GM23338 (cell line): ENCODE measurements at regions not wholly inside any gene's neighbourhood (a gene's known extent, or its start where the extent isn't known, plus 50 kb on each side); places are given as distances from the start of the nearest gene placed in this dataset.
A peak's percentile ranks its signal among the peaks of the same experiment; 100 is the strongest.

Experiments used
- ATAC-seq: fragments of 200-7000 bp; cut with Tn5 transposase; 3 replicates; pipeline ENCODE4 v1.9.1; 2020
- DNase-seq: peaks from one replicate; pipeline ENCODE4 v3.0.0-alpha.2; 2015; ENCODE audit warnings: low spot score
- H2AFZ ChIP-seq: fragments of 200-600 bp; sonication (generic); 2 replicates; pipeline ENCODE4 v1.8.0; 2016; ENCODE audit warnings: antibody characterized with exemption, mild to moderate bottlenecking, moderate library complexity
- H3F3A ChIP-seq: fragments of 200-600 bp; sonication (generic); replicated peaks from 2 replicates; pipeline ENCODE4 v1.8.0; 2017; ENCODE audit warnings: antibody characterized with exemption, mixed run types, low read depth
- H3K27ac ChIP-seq: fragments of 200-600 bp; sonication (generic); 2 replicates; pipeline ENCODE4 v1.6.1; 2016; ENCODE audit warnings: low read depth
- H3K27me3 ChIP-seq: fragments of 200-600 bp; sonication (generic); 2 replicates; pipeline ENCODE4 v1.8.0; 2016; ENCODE audit warnings: mild to moderate bottlenecking, mixed run types, moderate library complexity; ENCODE audit not compliant: insufficient read depth
- H3K36me3 ChIP-seq: fragments of 200-600 bp; sonication (generic); 2 replicates; pipeline ENCODE4 v1.8.0; 2016; ENCODE audit warnings: mild to moderate bottlenecking; ENCODE audit not compliant: insufficient read depth
- H3K4me1 ChIP-seq: fragments of 200-600 bp; sonication (generic); 2 replicates; pipeline ENCODE4 v1.8.0; 2016; ENCODE audit warnings: mild to moderate bottlenecking, moderate library complexity; ENCODE audit not compliant: insufficient read depth
- H3K4me2 ChIP-seq: fragments of 200-600 bp; sonication (generic); 2 replicates; pipeline ENCODE4 v1.7.1; 2017; ENCODE audit warnings: mixed run types
- H3K4me3 ChIP-seq: fragments of 200-600 bp; sonication (generic); 2 replicates; pipeline ENCODE4 v1.6.1; 2016; ENCODE audit warnings: mixed run types
- H3K79me2 ChIP-seq: fragments of 200-600 bp; sonication (generic); replicated peaks from 2 replicates; pipeline ENCODE4 v1.8.0; 2017; ENCODE audit warnings: mild to moderate bottlenecking; ENCODE audit not compliant: insufficient read depth
- H3K9me2 ChIP-seq: fragments of 200-600 bp; sonication (generic); 2 replicates; pipeline ENCODE4 v1.8.0; 2017; ENCODE audit not compliant: insufficient read depth
- H4K20me1 ChIP-seq: fragments of 200-600 bp; sonication (generic); replicated peaks from 2 replicates; pipeline ENCODE4 v1.8.0; 2017; ENCODE audit warnings: mild to moderate bottlenecking; ENCODE audit not compliant: insufficient read depth
- H3K27ac Mint-ChIP-seq: 2 replicates; pipeline ENCODE4 v1.8.0; 2020; ENCODE audit warnings: inconsistent platforms, mild to moderate bottlenecking, moderate library complexity, mixed read lengths
- H3K27me3 Mint-ChIP-seq: 3 replicates; pipeline ENCODE4 v1.8.0; 2022; ENCODE audit warnings: low read depth, mild to moderate bottlenecking, moderate library complexity, mixed read lengths, inconsistent platforms; ENCODE audit not compliant: insufficient read depth, poor library complexity
- H3K36me3 Mint-ChIP-seq: 3 replicates; pipeline ENCODE4 v1.8.0; 2021; ENCODE audit warnings: low read depth, mild to moderate bottlenecking, inconsistent platforms, moderate library complexity, mixed read lengths
- H3K4me1 Mint-ChIP-seq: 3 replicates; pipeline ENCODE4 v1.8.0; 2020; ENCODE audit warnings: mild to moderate bottlenecking, inconsistent platforms, mixed read lengths
- H3K4me3 Mint-ChIP-seq: 3 replicates; pipeline ENCODE4 v1.8.0; 2021; ENCODE audit warnings: moderate library complexity, mild to moderate bottlenecking, inconsistent platforms, mixed read lengths
- H3K9me3 Mint-ChIP-seq: 3 replicates; pipeline ENCODE4 v1.8.0; 2020; ENCODE audit warnings: moderate library complexity, mild to moderate bottlenecking, inconsistent platforms, mixed read lengths
- CREB1 ChIP-seq: fragments of 250-450 bp; sonication (Bioruptor Pico); IDR thresholded peaks from 2 replicates; pipeline ENCODE4 v1.5.0; 2020; ENCODE audit warnings: low read depth, mild to moderate bottlenecking, moderate library complexity
- EZH2 ChIP-seq: fragments of 200-600 bp; sonication (generic); IDR thresholded peaks from one replicate; pipeline ENCODE4 v1.8.0; 2017; ENCODE audit warnings: antibody characterized with exemption, mild to moderate bottlenecking, low read depth; ENCODE audit not compliant: unreplicated experiment
- EZH2phosphoT487 ChIP-seq: fragments of 200-600 bp; sonication (generic); IDR thresholded peaks from one replicate; pipeline ENCODE4 v1.8.1; 2018; ENCODE audit warnings: antibody characterized with exemption; ENCODE audit not compliant: unreplicated experiment
- JUNB ChIP-seq: IDR thresholded peaks from one replicate; pipeline ENCODE4 v1.6.1; 2016; ENCODE audit warnings: antibody characterized with exemption; ENCODE audit not compliant: unreplicated experiment
- NANOG ChIP-seq: IDR thresholded peaks from 2 replicates; pipeline ENCODE4 v1.6.1; 2016; ENCODE audit warnings: antibody characterized with exemption, borderline replicate concordance
- POLR2AphosphoS5 ChIP-seq: IDR thresholded peaks from 2 replicates; pipeline ENCODE4 v1.6.1; 2016; ENCODE audit warnings: antibody characterized with exemption, low read depth
- REST ChIP-seq: IDR thresholded peaks from one replicate; pipeline ENCODE4 v1.6.1; 2018; ENCODE audit warnings: antibody characterized with exemption; ENCODE audit not compliant: unreplicated experiment
- STAT1 ChIP-seq: IDR thresholded peaks from one replicate; pipeline ENCODE4 v1.6.1; 2016; ENCODE audit warnings: antibody characterized with exemption; ENCODE audit not compliant: unreplicated experiment
- ZNF114 ChIP-seq: fragments of 250-450 bp; sonication (Bioruptor Pico); IDR thresholded peaks from 2 replicates; pipeline ENCODE4 v1.5.0; 2020; ENCODE audit warnings: mild to moderate bottlenecking, moderate library complexity
- ZNF331 ChIP-seq: fragments of 250-450 bp; sonication (Bioruptor Pico); IDR thresholded peaks from 2 replicates; pipeline ENCODE4 v1.5.0; 2020; ENCODE audit warnings: low read depth, mild to moderate bottlenecking, moderate library complexity
- TF ChIP-seq, protein P1 (sequence below), 2 experiments: fragments of 200-600 bp in 1 of 2; sonication (generic) in 1 of 2; conservative IDR thresholded peaks; 2 replicates each; pipeline versions ENCODE4 v1.5.1 to v1.6.1; 2016 to 2017; ENCODE audit warnings: antibody characterized with exemption in 2 of 2, low read depth in 2 of 2, mild to moderate bottlenecking in 2 of 2, moderate library complexity in 1 of 2
- TF ChIP-seq, protein P2 (sequence below): IDR thresholded peaks from 2 replicates; pipeline ENCODE4 v1.6.1; 2016; ENCODE audit warnings: antibody characterized with exemption

DNA sequence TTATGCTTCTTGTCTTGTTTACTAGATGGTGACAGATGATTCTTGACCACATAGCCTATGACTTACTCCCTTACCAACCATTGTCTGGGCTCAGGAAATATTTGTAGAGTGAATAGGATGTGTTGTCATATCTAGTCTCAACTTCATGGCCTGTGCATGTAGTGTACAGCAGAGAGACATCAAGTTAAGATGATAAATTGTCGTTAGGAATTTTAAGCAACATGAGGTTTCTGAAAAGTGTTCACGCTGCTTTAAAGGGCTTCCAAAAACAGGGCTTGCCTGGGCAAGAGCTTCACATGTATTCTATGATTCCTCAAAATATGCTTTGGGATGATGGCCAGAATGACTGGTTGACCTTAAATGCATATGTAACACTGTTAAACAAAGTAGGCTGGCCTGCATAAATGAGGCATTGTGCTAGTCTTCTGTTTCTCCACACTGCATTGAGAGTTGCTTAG lies 424.0 kb downstream of the RND3 start (continued):
- TF ChIP-seq, protein P1, sequence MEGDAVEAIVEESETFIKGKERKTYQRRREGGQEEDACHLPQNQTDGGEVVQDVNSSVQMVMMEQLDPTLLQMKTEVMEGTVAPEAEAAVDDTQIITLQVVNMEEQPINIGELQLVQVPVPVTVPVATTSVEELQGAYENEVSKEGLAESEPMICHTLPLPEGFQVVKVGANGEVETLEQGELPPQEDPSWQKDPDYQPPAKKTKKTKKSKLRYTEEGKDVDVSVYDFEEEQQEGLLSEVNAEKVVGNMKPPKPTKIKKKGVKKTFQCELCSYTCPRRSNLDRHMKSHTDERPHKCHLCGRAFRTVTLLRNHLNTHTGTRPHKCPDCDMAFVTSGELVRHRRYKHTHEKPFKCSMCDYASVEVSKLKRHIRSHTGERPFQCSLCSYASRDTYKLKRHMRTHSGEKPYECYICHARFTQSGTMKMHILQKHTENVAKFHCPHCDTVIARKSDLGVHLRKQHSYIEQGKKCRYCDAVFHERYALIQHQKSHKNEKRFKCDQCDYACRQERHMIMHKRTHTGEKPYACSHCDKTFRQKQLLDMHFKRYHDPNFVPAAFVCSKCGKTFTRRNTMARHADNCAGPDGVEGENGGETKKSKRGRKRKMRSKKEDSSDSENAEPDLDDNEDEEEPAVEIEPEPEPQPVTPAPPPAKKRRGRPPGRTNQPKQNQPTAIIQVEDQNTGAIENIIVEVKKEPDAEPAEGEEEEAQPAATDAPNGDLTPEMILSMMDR (conservative IDR thresholded peaks at IDR 0.05; ENCODE audit: low read depth in 2 of 2), result no peak
- TF ChIP-seq NANOG (no peak), JUNB (no peak), ZNF114 (CRISPR knock-in tag) (no peak), REST (no peak), ZNF331 (CRISPR knock-in tag) (no peak), POLR2AphosphoS5 (no peak)
- TF ChIP-seq, protein P2, sequence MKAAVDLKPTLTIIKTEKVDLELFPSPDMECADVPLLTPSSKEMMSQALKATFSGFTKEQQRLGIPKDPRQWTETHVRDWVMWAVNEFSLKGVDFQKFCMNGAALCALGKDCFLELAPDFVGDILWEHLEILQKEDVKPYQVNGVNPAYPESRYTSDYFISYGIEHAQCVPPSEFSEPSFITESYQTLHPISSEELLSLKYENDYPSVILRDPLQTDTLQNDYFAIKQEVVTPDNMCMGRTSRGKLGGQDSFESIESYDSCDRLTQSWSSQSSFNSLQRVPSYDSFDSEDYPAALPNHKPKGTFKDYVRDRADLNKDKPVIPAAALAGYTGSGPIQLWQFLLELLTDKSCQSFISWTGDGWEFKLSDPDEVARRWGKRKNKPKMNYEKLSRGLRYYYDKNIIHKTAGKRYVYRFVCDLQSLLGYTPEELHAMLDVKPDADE, result no peak

- no peak for DNase-seq
- ATAC-seq, result no peak
- no peak overlapping the region for H3K27ac ChIP-seq
- no peaks in the 10 kb centered on the region for H3K79me2 ChIP-seq
- H4K20me1 ChIP-seq, result no peaks in the 10 kb centered on the region
- H3K4me1 Mint-ChIP-seq, result peaks cover 53% of the 10 kb centered on the region
- H3K4me3 ChIP-seq, result no peak overlapping the region
- H3K36me3 ChIP-seq, result no peaks in the 10 kb centered on the region
- no peaks in the 10 kb centered on the region for H3K9me3 Mint-ChIP-seq
- no peak overlapping the region for H2AFZ ChIP-seq
- peak overlapping the region; percentile 38; the same call in 1 of the 2 replicates for H3K27ac Mint-ChIP-seq
- no peak overlapping the region for H3K4me3 Mint-ChIP-seq
- no peaks in the 10 kb centered on the region for H3K27me3 ChIP-seq
- H3K27me3 Mint-ChIP-seq, result no peaks in the 10 kb centered on the region
- H3K36me3 Mint-ChIP-seq, result no peaks in the 10 kb centered on the region
- no peaks in the 10 kb centered on the region for H3K9me2 ChIP-seq
- H3K4me1 ChIP-seq, result peaks cover 70% of the 10 kb centered on the region
- H3K4me2 ChIP-seq, result no peak overlapping the region
- no peaks in the 10 kb centered on the region for H3F3A ChIP-seq
- TF ChIP-seq NANOG, result no peak
- no peak for TF ChIP-seq POLR2AphosphoS5
- TF ChIP-seq EZH2phosphoT487, result no peak
- no peak for TF ChIP-seq CREB1
- TF ChIP-seq ZNF114 (CRISPR knock-in tag), result no peak
- TF ChIP-seq JUNB, result no peak
- TF ChIP-seq, protein P1 (conservative IDR thresholded peaks at IDR 0.05; ENCODE audit: low read depth in 2 of 2), result no peak
- TF ChIP-seq REST, result no peak
- TF ChIP-seq ZNF331 (CRISPR knock-in tag), result no peak
- no peak for TF ChIP-seq EZH2
- TF ChIP-seq STAT1, result no peak
- TF ChIP-seq, protein P2, result no peak
Measured at GRCh38 chr2:150062416-150062815, 425.1 kb downstream of the RND3 start.
